AG09309 (cell line): ENCODE measurements at regions not wholly inside any gene's neighbourhood (a gene's known extent, or its start where the extent isn't known, plus 50 kb on each side); places are given as distances from the start of the nearest gene placed in this dataset.
A peak's percentile ranks its signal among the peaks of the same experiment; 100 is the strongest.

Experiments used
- DNase-seq: peaks from one replicate; pipeline ENCODE4 v3.0.0-alpha.2; 2010; ENCODE audit warnings: low read depth
- H3K4me3 ChIP-seq: 2 replicates; pipeline ENCODE4 v1.5.1; 2011; ENCODE audit warnings: mild to moderate bottlenecking, low read depth, low read length, moderate library complexity; ENCODE audit not compliant: control insufficient read depth
- CTCF ChIP-seq: IDR thresholded peaks from 2 replicates; pipeline ENCODE4 v1.5.1; 2011; ENCODE audit warnings: mild to moderate bottlenecking, low read depth, low read length, inconsistent platforms; ENCODE audit not compliant: insufficient read depth, control insufficient read depth; ENCODE audit errors: missing control alignments

GRCh38 chr9:119959846-119960545, 590.8 kb upstream of the BRINP1 start:
- no peak overlapping the region for H3K4me3 ChIP-seq
- no peak for TF ChIP-seq CTCF
- no peak for DNase-seq

- no peak overlapping the region for H3K4me3 ChIP-seq
- TF ChIP-seq CTCF = no peak
- no peak for DNase-seq
Observed at GRCh38 chr9:119956111-119956510, 586.9 kb upstream of the BRINP1 start.

- TF ChIP-seq CTCF = no peak
- H3K4me3 ChIP-seq = no peak overlapping the region
- DNase-seq = no peak
Observed at GRCh38 chr9:119955276-119955675, 586.0 kb upstream of the BRINP1 start.

GRCh38 chr9:119951591-119951990, 582.4 kb upstream of the BRINP1 start:
- TF ChIP-seq CTCF = no peak
- no peak overlapping the region for H3K4me3 ChIP-seq
- DNase-seq = no peak

- H3K4me3 ChIP-seq = no peak overlapping the region
- peak; percentile 96 for DNase-seq
- no peak for TF ChIP-seq CTCF
Observed at GRCh38 chr9:119951090-119951489, 581.9 kb upstream of the BRINP1 start.

GRCh38 chr9:119945686-119946085, 576.5 kb upstream of the BRINP1 start:
- TF ChIP-seq CTCF = no peak
- no peak overlapping the region for H3K4me3 ChIP-seq
- DNase-seq = no peak
